SK-N-SH treated with all-trans-retinoic acid at 6 μM for 48 hours (cell line): ENCODE measurements at regions not wholly inside any gene's neighbourhood (a gene's known extent, or its start where the extent isn't known, plus 50 kb on each side); places are given as distances from the start of the nearest gene placed in this dataset.

Experiments used
- ATAC-seq: fragments of 200-7000 bp; cut with Tn5 transposase; 3 replicates; pipeline ENCODE4 v1.9.1; 2020; ENCODE audit warnings: mild to moderate bottlenecking, moderate library complexity
- ARNTL ChIP-seq: fragments of 450-650 bp; formaldehyde crosslinking; IDR thresholded peaks from 2 replicates; pipeline ENCODE4 v1.5.0; 2020; ENCODE audit warnings: low read depth, mild to moderate bottlenecking, moderate library complexity, borderline replicate concordance
- BACH2 ChIP-seq: fragments of 250-450 bp; sonication (Bioruptor Pico); IDR thresholded peaks from 2 replicates; pipeline ENCODE4 v1.9.0; 2021; ENCODE audit warnings: mild to moderate bottlenecking, borderline replicate concordance
- CSDC2 ChIP-seq: fragments of 250-450 bp; sonication (Bioruptor Pico); IDR thresholded peaks from 2 replicates; pipeline ENCODE4 v1.5.0; 2020; ENCODE audit warnings: mild to moderate bottlenecking, moderate library complexity
- CSRNP3 ChIP-seq: fragments of 250-450 bp; sonication (Bioruptor Pico); IDR thresholded peaks from 2 replicates; pipeline ENCODE4 v1.5.1; 2021; ENCODE audit warnings: mild to moderate bottlenecking, moderate library complexity
- ESRRG ChIP-seq: fragments of 250-450 bp; sonication (Bioruptor Pico); IDR thresholded peaks from 2 replicates; pipeline ENCODE4 v1.6.1; 2021; ENCODE audit warnings: mild to moderate bottlenecking
- GLIS3 ChIP-seq: fragments of 250-450 bp; sonication (Bioruptor Pico); IDR thresholded peaks from 2 replicates; pipeline ENCODE4 v1.5.0; 2020; ENCODE audit warnings: mild to moderate bottlenecking, moderate library complexity
- ISL1 ChIP-seq: fragments of 250-450 bp; sonication (Bioruptor Pico); IDR thresholded peaks from 2 replicates; pipeline ENCODE4 v2.1.2; 2022; ENCODE audit warnings: mild to moderate bottlenecking, moderate library complexity
- OSR1 ChIP-seq: fragments of 250-450 bp; sonication (Bioruptor Pico); IDR thresholded peaks from 2 replicates; pipeline ENCODE4 v1.8.0; 2022; ENCODE audit warnings: moderate library complexity, mild to moderate bottlenecking, inconsistent platforms
- PPARA ChIP-seq: fragments of 250-450 bp; sonication (Bioruptor Pico); IDR thresholded peaks from 2 replicates; pipeline ENCODE4 v1.5.0; 2020; ENCODE audit warnings: mild to moderate bottlenecking, borderline replicate concordance
- RARB ChIP-seq: fragments of 250-450 bp; sonication (Bioruptor Pico); IDR thresholded peaks from 2 replicates; pipeline ENCODE4 v1.8.0; 2021; ENCODE audit warnings: mild to moderate bottlenecking, moderate library complexity
- SNAI2 ChIP-seq: fragments of 250-450 bp; sonication (Bioruptor Pico); IDR thresholded peaks from 2 replicates; pipeline ENCODE4 v1.5.0; 2020; ENCODE audit warnings: mild to moderate bottlenecking, moderate library complexity
- TCF4 ChIP-seq: fragments of 250-450 bp; sonication (Bioruptor Pico); IDR thresholded peaks from 2 replicates; pipeline ENCODE4 v1.8.0; 2021; ENCODE audit warnings: mild to moderate bottlenecking, moderate library complexity, borderline replicate concordance
- TOX ChIP-seq: fragments of 250-450 bp; sonication (Bioruptor Pico); IDR thresholded peaks from 2 replicates; pipeline ENCODE4 v1.8.0; 2021; ENCODE audit warnings: mild to moderate bottlenecking, moderate library complexity, borderline replicate concordance
- TSHZ2 ChIP-seq: fragments of 250-450 bp; sonication (Bioruptor Pico); IDR thresholded peaks from 2 replicates; pipeline ENCODE4 v1.5.0; 2020; ENCODE audit warnings: mild to moderate bottlenecking, moderate library complexity
- ZFP30 ChIP-seq: fragments of 450-650 bp; formaldehyde crosslinking; IDR thresholded peaks from 2 replicates; pipeline ENCODE4 v1.5.0; 2022; ENCODE audit warnings: mild to moderate bottlenecking, moderate library complexity
- ZNF565 ChIP-seq: fragments of 450-650 bp; formaldehyde crosslinking; conservative IDR thresholded peaks from 2 replicates; pipeline ENCODE4 v1.5.0; 2020; ENCODE audit warnings: low read depth, mild to moderate bottlenecking, moderate library complexity
- ZNF70 ChIP-seq: fragments of 450-650 bp; formaldehyde crosslinking; IDR thresholded peaks from 2 replicates; pipeline ENCODE4 v1.5.0; 2020; ENCODE audit warnings: mild to moderate bottlenecking, moderate library complexity
- TF ChIP-seq, protein P1 (sequence below): fragments of 250-450 bp; sonication (Bioruptor Pico); IDR thresholded peaks from 2 replicates; pipeline ENCODE4 v1.8.0; 2020; ENCODE audit warnings: mild to moderate bottlenecking, moderate library complexity, borderline replicate concordance
- TF ChIP-seq, protein P2 (sequence below): fragments of 250-450 bp; sonication (Bioruptor Pico); IDR thresholded peaks from 2 replicates; pipeline ENCODE4 v1.8.0; 2021; ENCODE audit warnings: low read depth, mild to moderate bottlenecking, moderate library complexity, borderline replicate concordance

DNA sequence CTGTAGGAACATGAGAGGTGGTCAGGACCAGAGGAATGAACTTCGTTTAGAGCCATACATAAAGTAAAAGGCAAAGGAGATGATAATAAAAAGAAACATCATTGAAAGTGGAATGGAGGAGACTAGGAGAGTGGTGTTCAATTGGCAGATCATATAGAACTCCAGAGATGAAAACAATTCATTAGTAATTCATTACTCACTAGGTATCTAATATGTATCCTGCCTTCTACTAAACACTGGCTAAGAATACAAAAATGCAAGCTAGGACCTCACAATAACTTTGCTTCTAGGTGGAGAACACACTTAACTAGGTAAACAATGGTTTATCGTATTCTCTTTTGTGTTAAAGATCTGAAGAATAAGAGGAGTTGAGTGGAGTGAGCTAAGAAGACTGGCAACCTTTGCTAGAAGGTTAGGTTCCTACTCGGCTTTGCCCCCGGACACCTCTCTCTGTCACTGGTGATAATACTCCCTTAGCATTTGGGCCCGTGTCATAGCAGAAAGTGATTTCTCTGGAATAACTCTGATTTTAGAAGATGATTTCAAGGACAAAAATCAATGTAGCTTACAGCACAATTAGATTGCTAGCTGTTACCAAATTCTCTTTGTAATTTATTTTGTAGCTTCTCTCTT is 88.6 kb upstream of the IFNE start (continued):
- TF ChIP-seq, protein P1, sequence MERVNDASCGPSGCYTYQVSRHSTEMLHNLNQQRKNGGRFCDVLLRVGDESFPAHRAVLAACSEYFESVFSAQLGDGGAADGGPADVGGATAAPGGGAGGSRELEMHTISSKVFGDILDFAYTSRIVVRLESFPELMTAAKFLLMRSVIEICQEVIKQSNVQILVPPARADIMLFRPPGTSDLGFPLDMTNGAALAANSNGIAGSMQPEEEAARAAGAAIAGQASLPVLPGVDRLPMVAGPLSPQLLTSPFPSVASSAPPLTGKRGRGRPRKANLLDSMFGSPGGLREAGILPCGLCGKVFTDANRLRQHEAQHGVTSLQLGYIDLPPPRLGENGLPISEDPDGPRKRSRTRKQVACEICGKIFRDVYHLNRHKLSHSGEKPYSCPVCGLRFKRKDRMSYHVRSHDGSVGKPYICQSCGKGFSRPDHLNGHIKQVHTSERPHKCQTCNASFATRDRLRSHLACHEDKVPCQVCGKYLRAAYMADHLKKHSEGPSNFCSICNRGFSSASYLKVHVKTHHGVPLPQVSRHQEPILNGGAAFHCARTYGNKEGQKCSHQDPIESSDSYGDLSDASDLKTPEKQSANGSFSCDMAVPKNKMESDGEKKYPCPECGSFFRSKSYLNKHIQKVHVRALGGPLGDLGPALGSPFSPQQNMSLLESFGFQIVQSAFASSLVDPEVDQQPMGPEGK (CRISPR knock-in tag) = no peak
- TF ChIP-seq ZFP30 (no peak), SNAI2 (CRISPR knock-in tag) (no peak), CSRNP3 (CRISPR knock-in tag) (no peak), ESRRG (CRISPR knock-in tag) (no peak)

- ATAC-seq = no peak
- no peak for TF ChIP-seq TOX
- TF ChIP-seq ZNF70 (CRISPR knock-in tag) = no peak
- TF ChIP-seq, protein P2, sequence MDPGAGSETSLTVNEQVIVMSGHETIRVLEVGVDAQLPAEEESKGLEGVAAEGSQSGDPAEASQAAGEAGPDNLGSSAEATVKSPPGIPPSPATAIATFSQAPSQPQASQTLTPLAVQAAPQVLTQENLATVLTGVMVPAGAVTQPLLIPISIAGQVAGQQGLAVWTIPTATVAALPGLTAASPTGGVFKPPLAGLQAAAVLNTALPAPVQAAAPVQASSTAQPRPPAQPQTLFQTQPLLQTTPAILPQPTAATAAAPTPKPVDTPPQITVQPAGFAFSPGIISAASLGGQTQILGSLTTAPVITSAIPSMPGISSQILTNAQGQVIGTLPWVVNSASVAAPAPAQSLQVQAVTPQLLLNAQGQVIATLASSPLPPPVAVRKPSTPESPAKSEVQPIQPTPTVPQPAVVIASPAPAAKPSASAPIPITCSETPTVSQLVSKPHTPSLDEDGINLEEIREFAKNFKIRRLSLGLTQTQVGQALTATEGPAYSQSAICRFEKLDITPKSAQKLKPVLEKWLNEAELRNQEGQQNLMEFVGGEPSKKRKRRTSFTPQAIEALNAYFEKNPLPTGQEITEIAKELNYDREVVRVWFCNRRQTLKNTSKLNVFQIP (CRISPR knock-in tag) = no peak
- TF ChIP-seq RARB (CRISPR knock-in tag) = no peak
- TF ChIP-seq ESRRG (CRISPR knock-in tag) = no peak
- no peak for TF ChIP-seq PPARA
- no peak for TF ChIP-seq GLIS3 (CRISPR knock-in tag)
- no peak for TF ChIP-seq TSHZ2 (CRISPR knock-in tag)
- TF ChIP-seq OSR1 (CRISPR knock-in tag) = no peak
- no peak for TF ChIP-seq BACH2
- no peak for TF ChIP-seq ZFP30
- TF ChIP-seq ZNF565 (CRISPR knock-in tag) = no peak
- TF ChIP-seq ARNTL (CRISPR knock-in tag) = no peak
These were observed 92.1 kb upstream of the IFNE start for GRCh38 chr9:21574261-21574660.

- TF ChIP-seq, protein P2 (CRISPR knock-in tag) = no peak
- TF ChIP-seq ZNF70 (CRISPR knock-in tag) (no peak), TOX (no peak), GLIS3 (CRISPR knock-in tag) (no peak), CSDC2 (CRISPR knock-in tag) (no peak), BACH2 (no peak), CSRNP3 (CRISPR knock-in tag) (no peak), PPARA (no peak), ZFP30 (no peak), ISL1 (CRISPR knock-in tag) (no peak), OSR1 (CRISPR knock-in tag) (no peak), TCF4 (no peak)
- ATAC-seq = peak; percentile 24; the same call in 2 of the 3 replicates
These were observed 94.4 kb upstream of the IFNE start for GRCh38 chr9:21576331-21577189.
